ENCODE measurements at regions not wholly inside any gene's neighbourhood (a gene's known extent, or its start where the extent isn't known, plus 50 kb on each side); places are given as distances from the start of the nearest gene placed in this dataset.
"Not testable (repeated sequence)": the region's sequence is repeated elsewhere in the genome, so short reads cannot be mapped to it uniquely, and the experiment has no call there.

- not testable (repeated sequence) for TF ChIP-seq CTCF (IDR thresholded peaks at IDR 0.05); EP300 (IDR thresholded peaks at IDR 0.05); MYC (IDR thresholded peaks at IDR 0.05; ENCODE audit: borderline replicate concordance, low read length); JUN (IDR thresholded peaks at IDR 0.05)
These were observed 832.7 kb upstream of the PRKX start for GRCh38 chrX:4546178-4546577.

All from A549 (cell line).